GM21515 (cell line): ENCODE measurements at regions not wholly inside any gene's neighbourhood (a gene's known extent, or its start where the extent isn't known, plus 50 kb on each side); places are given as distances from the start of the nearest gene placed in this dataset.
"Not testable (repeated sequence)": the region's sequence is repeated elsewhere in the genome, so short reads cannot be mapped to it uniquely, and the experiment has no call there.

ENCODE experiments used
- ATAC-seq: cut with Tn5 transposase; IDR thresholded peaks from one replicate; pipeline ENCODE4 v1.9.1; 2021; ENCODE audit not compliant: unreplicated experiment

DNA sequence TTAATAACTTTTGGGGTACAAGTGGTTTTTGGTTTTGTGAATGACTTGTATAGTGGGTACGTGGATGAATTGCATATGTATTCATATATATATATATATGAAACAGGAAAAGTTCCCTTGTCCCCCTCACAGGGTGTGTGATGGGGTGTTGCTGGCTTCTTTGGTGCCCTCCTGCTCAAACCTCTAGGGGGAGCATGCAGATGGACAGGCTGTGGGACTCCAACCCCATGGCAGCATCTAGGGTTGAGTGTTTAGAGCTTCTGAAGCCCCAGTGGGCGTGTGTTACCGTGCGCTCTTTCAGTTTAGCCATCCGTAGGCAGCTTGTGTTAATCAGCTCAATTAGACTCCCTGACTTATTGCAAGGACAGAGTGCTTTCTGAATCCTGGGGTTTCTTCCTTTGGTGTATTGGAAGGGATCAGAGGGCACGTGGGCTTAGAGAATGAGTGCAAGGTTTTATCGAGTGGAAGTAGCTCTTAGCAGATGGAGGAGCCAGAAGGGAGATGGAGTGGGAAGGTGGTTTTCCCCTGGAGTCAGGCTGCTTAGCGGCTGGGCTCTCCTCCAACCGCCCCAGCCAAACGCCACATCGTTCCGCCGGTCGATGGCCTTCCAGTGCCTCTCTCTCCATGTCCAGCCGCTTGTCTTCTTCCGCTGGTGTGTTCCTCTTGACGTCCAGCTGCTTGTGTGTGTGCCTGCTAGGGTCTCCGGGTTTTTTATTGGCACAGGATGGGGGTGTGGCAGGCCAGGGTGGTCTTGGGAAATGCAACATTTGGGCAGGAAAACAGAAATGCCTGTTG lies 674.4 kb upstream of the LCORL start:
- ATAC-seq: no peak

DNA sequence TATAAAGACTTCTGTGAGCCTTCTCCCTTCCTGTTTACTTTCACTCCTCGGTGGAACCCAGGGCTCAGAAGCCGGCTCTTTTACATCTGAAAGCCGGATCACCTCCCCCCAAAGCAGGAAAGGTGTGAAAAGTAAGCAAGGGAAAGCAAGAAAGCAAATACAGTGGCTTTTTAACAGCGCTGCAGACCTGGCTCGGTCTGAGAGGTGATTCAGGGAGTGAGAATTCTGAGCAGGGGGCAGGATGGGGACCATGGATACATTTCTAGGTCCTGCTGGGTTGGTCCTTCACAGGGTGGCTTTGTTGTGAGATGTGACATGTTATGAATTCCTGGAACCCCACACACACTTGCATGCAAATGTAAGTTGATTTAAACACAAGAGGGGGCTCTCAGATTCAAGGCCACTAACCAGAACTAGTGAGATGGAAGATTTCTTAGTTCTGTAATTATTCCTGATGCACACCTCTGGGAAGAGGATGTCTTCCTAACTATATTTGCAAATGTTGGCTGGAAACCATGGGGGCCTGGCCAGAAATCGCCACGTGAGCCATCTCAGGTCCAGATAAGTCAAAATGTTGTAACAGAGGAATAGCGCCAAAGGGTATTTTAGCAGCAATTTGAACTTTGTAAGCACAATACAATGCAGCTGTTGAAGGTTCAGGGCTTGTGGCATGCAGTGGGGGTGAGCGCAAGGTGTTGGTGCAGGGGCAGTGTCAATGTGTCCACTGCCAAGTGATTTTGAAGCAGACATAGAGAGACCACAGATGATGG lies 670.1 kb upstream of the LCORL start:
- ATAC-seq: no peak

DNA sequence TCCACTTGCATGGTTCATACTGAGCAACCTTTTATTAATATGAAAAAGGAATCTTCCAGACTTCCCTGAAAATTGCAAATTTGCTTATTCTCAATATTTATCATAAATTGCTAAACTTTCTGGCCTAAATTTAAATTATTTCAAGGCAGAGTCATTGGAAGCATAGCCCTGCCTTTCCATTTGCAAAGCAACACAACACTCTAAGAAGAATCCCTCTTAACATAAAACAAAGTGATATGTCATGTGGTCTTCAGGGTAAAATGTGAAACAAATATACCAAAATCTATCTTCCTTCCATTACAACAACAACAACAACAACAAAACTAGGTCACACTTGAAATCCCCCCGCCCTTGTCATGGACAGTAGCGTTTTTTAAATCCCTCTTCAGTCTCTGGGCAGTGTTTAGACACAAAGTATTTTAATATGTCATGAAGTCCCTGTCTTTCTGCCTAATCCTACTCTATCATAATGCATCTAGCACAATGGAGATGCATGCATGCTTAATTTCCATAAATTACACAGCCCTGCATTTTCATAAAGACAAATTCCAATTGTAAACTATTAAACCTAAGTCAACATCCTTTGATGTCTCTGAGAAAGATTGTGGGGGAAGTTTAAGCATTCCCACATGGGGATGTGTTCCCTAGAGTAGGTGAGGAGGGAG lies 668.9 kb upstream of the LCORL start:
- ATAC-seq: no peak

DNA sequence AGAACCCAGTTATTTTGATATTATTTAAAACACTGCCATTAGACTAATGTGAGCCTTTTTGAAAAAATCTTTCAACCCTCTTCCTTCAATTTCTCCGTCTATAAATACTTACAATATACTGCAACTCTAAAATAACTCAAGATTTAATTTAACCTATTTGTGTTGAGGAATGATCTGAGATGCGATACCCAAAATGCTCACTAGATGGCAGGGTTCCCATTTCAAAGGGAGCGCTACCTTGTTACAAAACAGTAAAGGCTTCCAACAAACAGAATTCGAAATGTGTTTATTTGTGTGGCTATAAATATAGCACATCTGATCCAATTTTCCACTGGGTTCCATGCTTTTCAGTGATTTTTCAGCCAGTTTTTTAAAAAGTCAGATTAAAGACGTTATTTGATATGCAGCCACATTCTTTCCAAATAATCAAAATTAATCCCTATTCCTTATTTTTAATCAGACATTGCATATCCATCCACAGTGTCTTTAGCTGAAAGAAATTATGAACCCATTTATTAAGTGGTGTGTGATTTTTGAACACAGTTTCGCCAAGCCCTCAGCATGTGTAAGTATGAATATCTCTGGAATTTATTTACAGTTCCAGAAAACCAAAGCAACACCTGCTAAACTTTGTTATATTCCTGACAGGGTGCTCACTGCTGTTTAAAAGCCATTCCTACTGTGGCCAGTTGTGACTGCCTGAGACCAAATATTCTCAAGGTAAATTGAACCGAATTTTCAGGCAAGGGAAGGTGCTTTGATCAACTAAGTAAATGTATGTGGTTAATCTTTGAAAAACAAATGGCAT lies 668.0 kb upstream of the LCORL start:
- peak; percentile 79 for ATAC-seq

DNA sequence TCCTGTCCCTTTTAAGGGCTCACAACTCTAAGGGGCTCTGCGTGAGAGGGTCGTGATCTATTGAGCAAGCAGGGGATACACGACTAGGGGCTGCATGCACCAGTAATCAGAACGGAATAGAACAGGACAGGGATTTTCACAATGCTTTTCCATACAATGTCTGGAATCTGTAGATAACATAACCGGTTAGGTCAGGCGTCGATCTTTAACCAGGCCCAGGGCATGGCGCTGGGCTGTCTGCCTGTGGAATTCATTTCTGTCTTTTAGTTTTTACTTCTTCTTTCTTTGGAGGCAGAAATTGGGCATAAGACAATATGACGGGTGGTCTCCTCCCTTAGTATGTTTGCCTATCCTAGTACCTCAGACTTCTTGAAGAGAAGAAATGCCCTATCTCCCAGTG lies 666.8 kb upstream of the LCORL start:
- not testable (repeated sequence) for ATAC-seq

DNA sequence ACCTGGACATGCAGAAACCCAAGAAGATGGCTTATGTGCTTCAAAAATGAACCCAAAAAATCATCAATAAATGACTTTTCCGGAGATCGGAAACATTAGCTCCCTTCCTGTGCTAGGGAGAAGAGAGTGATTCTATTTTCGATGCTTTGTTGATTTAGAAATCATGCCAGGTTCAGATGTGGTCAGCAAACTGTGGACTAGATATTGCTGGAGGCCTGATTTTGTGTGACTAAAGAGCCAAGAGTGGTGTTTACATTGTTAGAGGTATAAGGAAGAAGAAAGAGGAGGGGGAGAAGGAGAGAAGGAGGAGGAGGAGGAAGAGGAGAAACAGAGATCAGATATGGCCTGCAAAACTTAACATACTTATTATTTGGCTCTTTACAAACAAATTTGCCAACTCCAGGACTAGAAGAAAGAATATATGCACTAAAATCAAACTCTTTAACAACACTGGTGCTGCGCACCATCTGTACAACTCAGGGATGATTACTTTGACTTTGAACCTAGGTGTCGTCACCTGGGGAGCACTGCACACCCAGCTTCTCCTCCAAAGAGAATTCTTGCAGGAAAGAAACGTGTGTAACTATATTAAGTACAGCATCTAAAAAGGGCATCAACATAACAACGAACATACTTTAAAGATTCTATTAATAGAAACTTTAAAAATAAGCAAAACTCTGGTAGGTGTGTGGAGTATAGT lies 664.9 kb upstream of the LCORL start:
- ATAC-seq: no peak

DNA sequence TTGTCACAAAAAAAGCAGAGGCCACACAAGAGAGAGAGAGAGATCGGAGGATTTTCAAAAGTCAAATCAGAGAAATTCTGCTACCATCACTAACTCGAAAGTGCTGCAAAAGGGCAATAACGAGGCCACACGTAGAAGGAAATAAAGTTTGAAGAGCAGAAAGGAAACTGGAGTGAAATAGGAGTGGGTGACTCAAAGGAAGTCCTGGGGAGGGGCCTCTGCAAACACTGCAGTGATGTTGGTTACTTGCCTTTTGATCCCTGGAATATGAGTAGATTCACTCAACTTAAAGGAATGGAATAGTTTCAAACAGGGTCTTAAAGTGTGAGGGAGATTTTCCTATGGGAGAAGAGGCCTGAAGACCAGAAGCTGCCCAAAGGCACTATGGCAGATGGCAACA lies 663.4 kb upstream of the LCORL start:
- no peak for ATAC-seq

DNA sequence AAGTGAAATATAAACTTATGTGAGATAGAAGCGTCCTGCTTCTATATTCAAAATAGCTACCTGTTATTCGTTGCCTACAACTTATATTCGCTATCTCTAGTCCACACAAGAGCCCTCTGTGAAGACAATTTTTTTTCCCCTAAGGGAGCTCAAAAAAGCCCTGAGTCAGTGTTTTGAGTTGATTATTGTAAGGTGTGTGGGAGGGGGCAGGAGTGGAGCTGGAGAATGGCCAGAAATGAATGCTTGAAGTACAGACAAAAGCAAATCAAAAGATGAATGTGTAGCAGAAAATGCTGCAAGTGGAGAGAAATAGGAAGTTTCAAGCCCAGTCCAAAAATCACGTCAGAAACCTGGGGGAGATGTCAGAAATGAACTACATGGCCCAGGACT lies 655.0 kb upstream of the LCORL start:
- no peak for ATAC-seq

DNA sequence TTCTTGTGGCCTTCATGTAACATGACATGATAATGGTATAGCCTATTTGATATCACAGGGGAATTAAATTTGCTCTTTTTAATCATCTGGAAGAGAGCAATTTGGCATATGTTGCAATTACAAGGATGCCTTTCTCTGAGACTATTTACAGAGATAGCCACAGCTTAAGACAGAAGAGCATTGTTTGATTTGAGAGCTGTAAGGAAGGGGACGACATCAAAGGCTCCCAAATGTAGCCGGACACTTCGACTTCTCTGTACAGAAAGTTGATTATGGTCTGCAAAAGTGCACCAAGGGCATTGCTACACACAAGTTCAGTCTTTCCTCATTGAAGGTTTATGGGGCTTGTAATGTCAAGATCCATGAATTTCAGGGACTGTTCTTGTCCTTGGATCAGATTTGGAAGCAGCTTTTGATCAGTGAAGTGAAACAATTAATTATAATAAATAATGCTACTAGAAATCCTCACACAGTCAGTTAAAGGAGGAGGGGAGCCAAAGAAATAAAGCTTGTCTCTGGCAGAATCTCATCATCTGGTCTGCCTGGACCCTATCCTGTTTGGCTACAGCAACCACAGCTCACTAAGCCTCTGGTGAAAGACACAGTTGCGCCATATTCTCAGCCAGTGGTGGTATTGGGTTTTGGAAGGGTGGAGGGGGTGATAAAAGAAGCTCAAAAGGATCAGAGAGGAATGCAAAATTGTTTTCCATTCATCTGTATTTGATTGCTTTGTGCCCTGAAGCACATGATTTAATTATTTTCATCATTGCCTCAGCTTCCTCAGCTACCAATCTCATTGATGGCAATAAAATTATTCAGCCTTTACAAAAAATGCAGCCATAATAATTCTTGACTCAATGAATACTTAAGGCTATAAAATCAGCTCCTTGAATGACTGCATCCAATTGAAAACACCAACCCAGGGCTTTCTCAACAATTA lies 654.3 kb upstream of the LCORL start:
- ATAC-seq: no peak

DNA sequence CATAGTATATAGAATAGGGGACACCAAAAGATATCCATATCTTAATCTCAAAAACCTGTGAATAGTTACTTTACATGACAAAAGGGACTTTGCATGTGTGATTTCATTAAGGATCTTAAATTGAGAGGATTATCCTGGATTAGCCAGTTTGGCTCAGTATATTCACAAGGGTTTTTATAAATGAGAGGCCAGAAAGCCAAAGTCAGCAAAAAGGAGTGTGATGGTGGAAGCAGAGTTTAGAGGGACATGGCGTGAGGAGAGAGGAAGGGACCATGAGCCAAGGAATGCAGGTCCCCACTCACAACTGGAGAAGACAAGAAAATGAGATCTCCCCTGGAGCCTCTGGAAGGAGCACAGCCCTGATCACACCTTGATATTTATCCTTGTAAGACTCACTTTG lies 648.5 kb upstream of the LCORL start:
- ATAC-seq: no peak

DNA sequence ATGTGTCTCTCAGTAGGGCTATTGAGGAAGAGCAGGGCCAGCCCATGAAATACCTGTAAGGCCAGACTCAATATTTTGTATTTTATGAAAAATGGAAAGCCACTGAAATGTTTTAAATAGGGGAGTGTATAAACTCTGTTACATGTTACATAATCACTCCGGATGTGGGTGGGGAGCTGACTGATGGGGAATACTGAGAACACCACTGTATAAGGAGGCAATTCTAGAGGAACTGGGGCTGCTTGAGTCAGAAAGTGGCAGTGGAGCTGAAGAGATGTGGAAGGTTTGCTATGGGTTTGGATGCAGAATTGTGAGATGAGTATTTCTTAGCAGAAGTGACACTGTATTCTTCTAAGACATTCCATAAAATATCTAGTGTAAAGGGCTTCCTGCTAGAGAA lies 647.8 kb upstream of the LCORL start:
- no peak for ATAC-seq

DNA sequence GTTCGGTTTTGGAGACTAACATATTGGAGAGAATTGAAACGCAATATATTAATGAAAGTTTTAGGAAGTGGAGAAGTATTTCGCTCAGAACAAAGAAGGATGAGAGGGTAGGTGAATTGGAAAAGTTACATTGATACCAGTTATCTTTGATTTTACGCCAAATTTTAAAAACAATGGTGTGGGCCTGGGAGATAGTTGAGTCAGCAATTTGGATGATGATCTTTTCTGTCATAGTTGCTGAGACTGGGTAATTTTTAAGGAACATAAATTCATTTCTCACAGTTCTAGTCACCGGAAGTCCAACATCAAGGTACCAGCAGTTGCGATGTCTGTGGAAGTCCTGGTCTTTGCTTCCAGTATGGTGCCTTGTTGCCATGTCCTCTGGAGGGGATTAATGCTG lies 644.8 kb upstream of the LCORL start:
- no peak for ATAC-seq

DNA sequence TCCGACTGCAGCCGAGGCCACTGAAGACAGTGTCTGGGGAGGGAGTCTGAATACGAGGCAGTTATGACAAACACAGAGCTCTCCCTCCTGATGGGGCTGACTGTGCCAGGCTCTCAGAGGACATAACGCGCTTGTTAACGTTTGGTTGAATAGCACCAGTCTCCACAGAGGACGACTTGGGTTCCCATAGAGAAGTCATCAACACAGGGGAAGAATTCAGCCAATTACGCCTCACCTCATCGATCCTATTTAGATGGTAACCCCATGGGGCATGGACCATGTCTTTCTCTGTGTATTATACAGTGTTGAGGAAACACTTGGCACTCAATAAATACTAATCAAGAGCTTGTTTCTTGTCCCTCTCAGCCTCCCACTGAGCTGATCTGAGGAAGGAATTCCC lies 642.6 kb upstream of the LCORL start:
- no peak for ATAC-seq

DNA sequence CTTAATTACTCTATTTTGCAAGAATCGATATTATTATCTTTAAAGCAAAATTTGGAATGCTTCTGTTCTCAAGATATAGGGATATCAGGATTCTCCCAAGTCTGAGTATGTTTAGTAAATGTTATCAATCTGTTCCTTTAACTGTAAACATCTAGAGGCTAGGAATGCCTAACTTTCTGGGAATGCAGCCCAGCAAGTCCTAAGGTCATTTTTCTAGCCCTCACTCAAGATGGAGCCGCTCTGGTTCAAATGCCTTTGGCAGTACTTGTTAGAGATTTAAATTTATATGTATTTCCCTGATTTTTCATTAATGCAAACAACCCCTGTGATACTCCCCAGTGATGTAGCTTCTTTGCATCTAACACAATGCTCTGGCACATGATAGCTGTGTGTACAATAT lies 623.8 kb upstream of the LCORL start:
- ATAC-seq: no peak

DNA sequence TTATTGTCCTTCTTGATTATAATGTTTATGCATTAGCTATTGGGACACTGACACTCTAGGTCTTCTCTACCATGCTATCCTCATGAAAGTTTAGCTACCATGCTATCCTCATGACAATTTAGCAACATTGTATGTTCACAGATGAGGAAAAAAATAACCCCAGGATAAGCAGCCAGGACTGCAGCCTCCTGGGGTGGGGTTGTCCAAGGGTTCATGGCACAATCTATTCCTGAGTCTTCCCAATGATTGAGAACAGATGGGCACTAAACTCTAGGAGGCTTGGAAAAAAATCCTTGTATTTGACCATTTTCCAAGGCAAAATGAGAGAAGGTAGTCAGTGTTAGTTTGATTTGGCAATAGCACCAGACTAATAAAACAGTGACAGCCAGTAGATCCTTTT lies 619.8 kb upstream of the LCORL start:
- no peak for ATAC-seq

DNA sequence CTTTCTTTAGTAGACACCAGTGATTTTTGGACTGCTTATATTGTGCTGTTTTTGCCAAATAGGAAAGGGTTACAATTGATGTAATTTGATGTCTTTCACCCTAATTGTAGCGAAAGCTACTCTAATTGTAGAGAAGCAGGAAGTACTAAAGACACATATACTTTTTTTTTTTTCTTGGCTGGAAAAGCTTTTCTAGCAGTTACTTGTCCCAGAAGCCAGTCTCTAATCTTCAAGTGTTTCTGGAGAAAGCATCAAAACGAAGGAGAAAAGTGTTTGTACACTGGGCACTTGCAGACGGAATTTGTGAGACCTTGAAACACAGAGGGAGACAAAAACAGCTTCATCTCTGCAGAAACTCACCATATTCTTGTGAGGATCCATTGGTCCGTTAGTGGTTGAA lies 616.5 kb upstream of the LCORL start:
- ATAC-seq: no peak

DNA sequence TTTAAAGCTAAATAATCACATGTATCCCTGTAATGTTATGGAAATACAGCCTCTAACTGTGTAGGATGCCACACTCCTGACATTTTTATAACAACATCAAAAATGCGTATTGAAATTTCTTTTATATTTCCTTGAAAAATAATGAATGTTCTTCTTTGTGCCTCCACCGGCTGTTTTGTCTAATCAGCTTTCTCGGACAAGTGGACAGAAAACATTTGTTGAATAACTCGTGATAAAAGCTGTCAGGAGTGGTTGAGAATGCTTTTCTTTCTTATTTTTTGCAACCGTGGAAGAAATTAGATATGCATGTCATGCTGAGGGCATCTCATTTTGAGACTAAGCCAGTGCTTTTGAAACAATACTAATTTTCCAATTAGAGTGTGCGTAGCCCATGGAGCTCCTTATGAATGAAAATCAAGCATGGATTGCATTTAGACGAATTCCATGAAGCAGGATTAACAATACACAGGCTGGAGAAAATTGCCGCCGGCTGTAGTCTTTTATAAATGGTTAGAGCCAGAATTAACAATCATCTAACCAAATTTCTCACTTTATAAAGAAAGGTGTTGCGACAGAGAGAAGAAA lies 614.5 kb upstream of the LCORL start:
- ATAC-seq: no peak

DNA sequence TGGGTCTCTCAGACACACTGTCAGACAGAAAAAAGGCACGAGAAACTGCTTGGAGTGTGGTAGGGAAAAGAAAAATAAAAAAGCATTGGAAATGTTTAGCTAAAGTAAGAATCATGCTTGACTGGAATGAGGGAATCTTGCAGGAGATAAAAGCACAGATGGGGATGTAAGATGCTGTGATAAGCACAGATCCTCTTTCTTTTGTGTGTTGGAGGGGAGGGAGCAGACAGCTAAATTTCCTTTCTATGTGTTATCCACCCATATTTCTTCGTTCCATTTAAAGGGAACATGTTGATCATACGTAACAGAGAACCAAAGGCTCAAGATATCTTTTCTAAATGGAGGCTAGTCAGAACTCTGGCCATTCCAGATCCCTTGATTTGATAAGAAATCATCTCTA lies 614.0 kb upstream of the LCORL start:
- ATAC-seq: no peak

DNA sequence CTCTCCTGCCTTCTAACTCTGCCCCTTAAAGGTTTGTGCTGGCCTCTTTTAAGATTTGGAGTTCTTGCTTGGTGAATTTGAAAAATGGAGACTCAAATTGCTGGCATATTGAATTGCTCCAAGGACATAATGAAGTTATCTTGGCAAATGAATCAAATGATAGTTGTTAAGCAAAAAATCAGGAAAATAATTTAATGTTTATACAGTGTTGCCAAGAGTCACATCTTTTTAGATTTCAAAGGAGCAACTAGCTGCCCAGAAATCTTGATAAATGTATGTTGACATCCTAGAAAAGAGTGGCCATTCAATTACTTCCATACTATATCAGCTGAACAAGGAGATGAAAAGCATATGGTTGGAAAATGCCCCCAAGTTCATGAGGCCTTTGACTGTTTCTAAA lies 610.0 kb upstream of the LCORL start:
- no peak for ATAC-seq
